ENCODE measurements at regions not wholly inside any gene's neighbourhood (a gene's known extent, or its start where the extent isn't known, plus 50 kb on each side); places are given as distances from the start of the nearest gene placed in this dataset.
"Not testable (repeated sequence)": the region's sequence is repeated elsewhere in the genome, so short reads cannot be mapped to it uniquely, and the experiment has no call there.

DNA sequence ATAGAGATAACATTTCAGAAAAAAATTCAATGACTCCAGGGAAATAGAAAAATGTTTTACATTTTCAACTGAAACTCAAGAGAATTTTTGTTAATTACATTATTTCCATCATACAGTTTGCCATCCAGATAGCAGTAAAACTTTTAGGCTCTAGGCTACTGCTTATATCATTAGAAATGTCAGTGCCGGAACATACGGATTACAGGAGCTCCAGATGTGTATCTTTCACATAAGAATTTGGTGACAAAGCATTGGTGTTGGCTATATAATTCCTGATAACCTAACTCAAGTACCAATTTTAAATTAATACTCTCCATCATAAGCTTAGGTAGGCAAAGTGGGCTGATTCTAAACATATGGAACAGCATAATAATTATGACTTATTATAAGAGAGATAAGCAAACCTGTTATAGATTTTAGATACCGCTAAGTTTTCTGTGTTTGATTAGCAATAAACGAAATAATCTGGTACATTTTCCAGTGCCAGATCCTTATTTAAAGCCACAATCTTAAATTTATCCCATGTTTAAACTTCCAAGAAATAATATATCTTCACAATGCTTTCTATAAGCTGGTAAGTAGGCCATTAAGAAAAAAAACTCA is 637.9 kb downstream of the NXPH1 start:
- no peak for DNase-seq (ENCODE audit: low spot score)

DNA sequence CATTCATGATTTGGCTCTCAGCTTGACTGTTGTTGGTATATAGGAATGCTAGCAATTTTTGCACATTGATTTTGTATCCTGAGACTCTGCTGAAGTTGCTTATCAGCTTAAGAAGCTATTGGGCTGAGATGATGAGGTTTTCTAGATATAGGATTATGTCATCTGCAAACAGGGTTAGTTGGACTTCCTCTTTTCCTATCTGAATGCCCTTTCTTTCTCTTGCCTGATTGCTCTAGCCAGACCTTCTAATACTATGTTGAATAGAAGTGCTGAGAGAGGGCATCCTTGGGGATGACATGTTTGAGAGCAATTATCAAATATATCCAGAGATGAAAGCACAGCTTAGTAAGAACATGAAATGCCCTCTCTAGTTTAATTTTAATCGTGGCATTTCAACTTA is 642.4 kb downstream of the NXPH1 start:
- DNase-seq (ENCODE audit: low spot score) = not testable (repeated sequence)

DNA sequence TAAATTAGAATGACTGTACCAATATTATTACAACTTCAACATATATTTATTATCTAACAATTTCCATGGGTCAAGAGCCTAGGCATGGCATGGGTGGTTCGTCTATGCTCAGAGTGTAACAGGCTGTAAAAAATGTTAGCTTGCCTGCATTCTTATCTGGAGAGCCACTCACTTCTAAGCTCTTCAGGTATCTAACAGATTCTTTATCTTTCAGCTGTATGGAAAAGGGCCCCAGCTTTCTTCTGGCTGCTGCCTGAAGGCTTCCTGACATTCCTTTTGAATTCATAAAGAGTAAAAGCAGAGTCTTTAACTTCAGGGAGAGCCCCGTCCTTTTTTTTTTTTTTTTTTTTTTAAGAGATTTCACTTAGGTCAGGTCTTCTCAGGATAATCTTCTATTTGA is 648.8 kb downstream of the NXPH1 start:
- DNase-seq (ENCODE audit: low spot score) = no peak

DNA sequence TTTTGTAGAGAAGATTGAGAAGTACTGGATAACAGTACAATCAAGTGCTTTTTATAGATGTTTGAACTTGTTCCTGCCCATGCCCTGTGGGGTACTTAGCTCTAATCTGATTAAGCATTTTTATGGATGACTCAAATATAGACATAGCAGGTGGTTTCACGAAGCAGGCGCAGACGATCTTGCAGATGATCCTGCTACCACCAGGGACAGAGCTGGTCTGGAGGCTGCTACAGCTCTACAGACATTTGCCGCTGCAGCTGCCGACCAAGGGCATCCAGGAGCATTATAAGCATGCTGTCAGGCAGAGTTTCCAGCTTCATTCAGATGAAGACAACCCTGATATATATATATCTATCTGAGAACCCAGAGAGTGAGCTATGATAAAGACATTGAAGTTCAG is 650.4 kb downstream of the NXPH1 start:
- no peak for DNase-seq (ENCODE audit: low spot score)

DNA sequence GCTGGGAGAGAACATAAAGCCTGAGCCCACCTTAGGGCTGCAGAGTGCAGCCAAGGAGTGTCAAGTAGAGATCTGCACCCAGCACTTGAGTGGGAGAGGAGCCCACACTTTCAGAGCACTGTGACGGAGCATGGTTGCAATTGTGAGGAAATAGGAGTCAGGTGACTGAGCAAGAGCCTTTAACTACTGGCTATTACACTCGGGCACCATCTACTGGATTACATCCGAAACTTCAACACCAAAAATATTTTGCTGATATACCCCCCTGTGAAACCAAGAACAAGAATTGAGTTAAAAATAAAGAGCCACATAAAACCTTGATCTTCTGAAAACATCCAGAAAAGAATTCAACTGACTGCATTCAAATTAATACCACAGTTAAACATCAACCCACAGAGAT is 657.9 kb downstream of the NXPH1 start:
- DNase-seq (ENCODE audit: low spot score) = no peak

DNA sequence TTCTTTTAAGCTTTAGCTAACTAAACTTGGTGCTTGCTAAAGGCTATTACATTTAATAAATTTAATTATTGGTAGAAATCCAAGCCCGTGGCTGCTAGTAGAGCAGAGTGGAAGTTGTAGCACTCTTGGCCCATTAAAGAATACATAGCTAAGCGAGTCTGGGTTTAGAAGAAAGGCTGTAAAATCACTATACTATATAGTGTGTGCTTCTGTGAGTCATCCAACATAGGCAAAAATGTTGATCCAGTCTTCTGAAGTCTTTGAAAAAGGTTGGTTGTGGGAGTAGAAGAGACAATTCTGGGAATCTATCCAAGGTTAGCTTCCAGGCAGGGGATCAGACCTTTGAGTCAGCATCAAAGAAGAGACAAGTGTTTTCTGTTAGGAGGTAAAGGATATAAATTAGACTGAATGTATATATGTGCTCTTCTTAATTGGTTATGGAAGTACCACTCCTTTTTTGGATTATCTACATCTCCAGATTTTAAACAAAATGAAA is 664.2 kb downstream of the NXPH1 start:
- DNase-seq (ENCODE audit: low spot score) = no peak

DNA sequence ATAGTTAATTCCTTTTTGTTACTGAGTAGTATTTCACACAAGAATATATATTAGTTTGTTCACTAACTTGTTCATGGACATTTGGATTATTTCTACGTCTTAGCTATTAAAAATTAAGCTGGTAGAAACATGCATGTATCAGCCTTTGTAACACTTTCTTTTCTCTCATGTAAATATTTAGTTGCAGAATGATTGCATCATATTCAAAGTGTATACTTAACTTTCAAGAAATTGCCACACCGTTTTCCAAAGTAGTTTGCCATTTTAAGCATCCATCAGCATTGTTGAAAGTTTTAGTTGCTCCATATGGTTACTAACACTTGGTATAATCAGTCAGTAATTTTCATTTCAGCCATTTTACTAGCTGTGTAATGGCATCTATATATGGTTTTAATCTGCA is 666.9 kb downstream of the NXPH1 start:
- DNase-seq (ENCODE audit: low spot score) = no peak

DNA sequence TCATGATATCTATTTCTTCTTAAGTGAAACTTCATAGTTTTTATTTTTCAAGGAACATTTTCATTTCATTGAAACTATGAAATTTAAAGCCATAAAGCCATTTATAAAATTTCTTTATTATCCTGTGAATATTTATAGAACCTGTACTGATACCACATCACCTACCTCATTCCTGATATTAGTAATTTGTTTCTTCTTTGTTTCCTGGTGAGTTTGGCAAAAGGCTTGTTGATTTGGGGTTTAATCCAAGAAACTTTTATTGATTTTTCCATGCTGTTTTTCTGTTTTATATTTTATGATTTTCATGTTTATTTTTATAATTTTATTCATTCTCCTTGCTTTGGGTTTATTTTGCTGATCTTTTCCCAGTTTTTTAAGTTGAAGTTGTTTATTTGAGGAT is 669.4 kb downstream of the NXPH1 start:
- no peak for DNase-seq (ENCODE audit: low spot score)

DNA sequence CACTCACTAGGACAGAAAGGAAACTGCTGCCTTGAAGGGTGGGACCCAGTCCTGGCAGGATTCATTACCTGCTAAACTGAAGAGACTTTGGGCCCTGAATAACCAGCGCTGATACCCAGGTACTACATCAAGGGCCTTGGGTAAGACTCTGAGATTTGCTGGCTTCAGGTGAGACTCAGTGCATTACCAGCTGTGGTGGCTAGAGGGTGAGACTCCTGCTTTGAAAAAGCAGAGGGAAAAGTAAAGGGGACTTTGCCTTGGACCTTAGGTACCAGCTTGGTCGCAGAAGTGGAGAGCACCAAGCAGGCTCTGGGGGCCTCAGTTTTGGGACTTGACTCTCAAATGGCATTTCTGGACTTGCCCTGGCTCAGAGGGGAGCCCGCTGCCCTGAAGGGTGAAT is 673.3 kb downstream of the NXPH1 start:
- DNase-seq (ENCODE audit: low spot score) = no peak

DNA sequence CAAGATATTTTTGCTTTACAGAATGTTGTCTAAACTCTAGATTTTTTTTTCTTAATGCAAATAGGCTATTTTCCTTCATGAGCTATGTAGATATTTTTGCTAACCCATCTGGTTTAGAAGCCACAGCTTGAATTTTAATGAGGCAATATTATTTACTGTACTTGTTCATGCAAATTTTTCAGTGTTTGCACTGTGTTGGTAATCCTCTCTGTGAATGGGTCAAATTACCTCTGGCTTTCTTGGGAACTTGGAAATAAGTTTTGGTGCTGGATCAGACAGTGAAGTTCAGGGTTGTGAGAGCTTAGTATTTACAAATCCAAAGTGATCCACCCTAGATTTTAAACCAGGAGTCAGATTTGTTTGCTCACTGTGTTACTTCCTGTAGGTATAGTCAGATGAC is 686.9 kb downstream of the NXPH1 start:
- DNase-seq (ENCODE audit: low spot score) = no peak

DNA sequence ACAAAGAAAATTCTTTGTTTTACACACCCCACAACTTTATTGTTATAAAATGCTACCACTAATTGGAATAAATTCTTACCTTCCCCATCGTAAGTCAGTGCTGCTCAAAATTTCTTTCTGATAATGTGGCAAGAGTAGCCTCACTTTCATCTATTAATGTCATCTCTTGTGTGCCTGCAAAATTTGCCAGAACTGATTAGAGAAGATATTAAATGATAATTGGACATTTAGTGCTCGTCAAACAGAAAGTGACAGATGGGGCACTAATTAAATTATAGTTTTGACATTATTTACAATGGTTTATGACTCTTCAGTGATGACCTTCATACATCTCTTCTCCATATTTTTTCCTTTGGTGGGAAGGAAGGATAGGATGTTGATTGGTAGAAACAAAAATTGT is 690.9 kb downstream of the NXPH1 start:
- DNase-seq (ENCODE audit: low spot score) = no peak

DNA sequence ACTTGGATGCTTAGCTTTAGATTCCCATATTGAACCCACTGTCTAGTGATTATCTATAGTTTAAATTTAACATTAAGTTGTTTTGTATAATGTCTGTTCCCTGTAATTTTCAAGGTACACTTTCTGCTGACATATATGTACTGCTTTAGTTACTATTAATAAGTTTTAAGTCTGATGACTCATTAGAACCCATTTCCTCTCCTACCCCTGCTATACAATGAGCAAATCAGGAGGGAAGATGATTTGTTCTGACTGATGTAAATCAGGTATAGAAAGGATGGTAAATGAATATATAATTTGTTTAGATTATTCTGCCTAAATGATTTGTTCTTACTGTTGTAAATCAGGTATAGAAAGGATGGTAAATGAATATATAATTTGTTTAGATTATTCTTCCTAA is 691.8 kb downstream of the NXPH1 start:
- no peak for DNase-seq (ENCODE audit: low spot score)

DNA sequence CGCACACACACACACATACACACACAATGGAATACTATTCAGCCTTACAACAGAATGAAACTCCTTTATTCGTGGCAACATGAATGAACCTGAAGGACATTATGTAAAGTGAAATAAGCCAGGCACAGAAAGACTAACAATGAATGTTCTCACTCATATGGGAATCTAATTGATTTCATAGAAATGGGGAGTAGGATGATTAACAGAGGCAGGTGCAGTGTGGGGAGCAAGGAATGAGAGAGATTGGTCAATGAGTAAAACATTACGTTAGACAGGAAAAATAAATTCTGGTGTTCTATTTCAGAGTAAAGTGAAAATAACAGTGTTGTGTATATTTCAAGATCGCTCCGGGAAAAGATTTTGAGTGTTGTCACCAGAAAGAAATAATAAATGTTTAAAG is 694.5 kb downstream of the NXPH1 start:
- no peak for DNase-seq (ENCODE audit: low spot score)

DNA sequence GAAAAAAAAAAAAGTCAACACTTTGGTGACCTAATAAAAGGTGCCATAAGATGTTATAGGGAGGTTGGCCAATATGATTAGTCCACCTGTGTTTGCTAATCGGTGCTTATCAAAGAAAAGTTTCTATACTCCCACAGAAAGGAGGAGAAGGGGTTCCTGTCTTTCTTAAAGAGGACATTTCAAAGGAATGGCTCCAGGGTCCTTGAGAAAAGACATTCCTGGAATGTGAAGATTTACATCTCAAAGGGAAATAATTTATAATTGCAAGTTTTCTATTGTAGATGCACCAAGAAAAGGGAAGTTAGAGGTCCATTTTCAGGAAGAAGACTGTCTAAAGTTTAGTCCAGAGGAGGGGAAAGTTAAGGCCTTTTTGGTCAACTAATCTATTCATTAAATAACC is 715.3 kb downstream of the NXPH1 start:
- no peak for DNase-seq (ENCODE audit: low spot score)

DNA sequence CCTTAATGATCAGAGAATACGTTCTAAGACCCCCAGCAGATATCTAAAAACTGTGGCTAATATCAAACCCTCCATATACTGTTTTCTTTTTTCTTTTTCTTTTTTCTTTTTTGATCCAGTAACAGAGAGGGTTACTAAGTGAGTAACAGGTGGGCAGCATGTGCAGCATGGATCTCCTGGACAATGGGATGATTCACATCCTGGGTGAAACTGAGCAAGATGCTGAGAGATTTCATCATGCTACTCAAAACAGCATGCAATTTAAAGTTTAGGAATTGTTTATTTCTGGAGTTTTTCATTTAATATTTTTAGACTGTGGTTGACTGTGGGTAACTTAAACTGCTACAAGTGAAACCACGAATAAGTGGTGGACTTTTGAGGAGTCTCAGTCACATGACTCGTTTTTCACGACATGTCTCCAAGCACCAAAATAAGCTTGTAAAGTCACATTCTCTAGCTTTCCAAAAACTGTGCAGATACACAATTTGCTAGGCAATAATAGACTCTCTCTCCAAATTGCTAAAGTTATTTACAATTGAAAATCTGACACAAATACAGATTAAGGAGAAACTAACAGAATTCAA is 716.2 kb downstream of the NXPH1 start:
- DNase-seq (ENCODE audit: low spot score) = no peak

DNA sequence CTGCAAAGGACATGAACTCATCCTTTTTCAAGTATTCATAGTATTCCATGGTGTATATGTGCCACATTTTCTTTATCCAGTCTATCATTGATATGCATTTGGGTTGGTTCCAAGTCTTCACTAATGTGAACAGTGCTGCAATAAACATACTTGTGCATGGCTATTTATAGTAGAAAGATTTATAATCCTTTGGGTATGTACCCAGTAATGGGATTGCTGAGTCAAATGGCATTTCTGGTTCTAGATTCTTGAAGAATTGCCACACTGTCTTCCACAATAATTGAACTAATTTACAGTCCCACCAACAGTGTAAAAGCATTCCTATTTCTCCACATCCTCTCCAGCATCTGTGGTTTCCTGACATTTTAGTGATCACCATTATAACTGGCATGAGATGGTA is 730.3 kb downstream of the NXPH1 start:
- not testable (repeated sequence) for DNase-seq (ENCODE audit: low spot score)

DNA sequence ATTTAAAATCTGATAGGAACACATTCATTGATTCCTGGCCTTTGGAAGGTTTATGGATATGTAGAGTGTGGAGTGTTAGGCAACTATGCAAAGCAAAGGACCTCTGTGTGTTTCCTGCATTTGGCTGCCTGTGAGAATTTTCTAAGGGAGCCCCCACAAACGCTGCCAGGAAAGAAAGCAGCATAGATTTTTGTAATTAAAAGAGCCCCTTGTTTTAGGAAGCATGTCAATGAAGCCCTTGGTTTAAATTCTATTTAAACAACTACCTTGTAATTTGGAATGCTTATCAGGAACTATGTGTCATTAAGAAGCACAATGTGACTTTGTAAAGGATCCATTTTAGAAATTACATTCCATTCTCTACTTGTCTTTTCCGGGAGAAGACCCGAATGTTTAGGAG is 742.5 kb downstream of the NXPH1 start:
- no peak for DNase-seq (ENCODE audit: low spot score)

DNA sequence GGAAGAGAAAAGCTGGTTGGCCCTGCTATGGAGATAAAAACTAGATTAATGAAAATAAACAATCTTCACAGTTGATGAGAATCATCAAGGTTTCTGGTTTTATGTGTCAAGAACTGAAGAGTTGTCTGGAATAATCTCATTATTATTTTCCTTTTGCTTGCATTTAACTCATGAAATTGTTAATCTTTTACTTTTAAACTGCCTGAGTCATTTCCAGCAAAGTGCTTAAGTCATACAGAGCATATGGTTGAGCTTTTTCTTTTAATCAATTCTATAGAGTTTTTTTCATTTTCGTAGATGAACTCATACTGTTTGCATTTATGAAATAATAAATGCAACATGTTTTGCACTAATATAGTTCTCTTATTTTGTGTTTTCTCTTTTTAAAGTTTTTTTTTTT is 747.9 kb downstream of the NXPH1 start:
- no peak for DNase-seq (ENCODE audit: low spot score)

DNA sequence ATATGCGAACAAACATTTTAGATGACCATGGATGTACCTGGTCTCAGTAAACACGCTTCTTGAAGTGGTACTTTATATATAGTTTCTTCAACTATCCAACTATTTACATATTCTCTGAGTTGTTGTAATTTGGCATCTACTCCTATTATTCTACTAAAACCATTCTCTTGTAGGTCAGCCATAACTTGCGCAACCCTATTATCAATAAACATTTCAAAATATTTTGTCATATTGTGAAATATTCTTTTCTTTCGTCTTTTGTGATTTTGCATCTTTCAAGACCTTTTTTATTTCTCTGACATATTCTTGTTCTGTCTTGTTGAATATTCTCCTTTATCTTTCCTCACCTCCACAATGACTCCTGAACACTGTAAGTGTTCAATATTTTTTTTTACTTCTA is 753.3 kb downstream of the NXPH1 start:
- DNase-seq (ENCODE audit: low spot score) = no peak

DNA sequence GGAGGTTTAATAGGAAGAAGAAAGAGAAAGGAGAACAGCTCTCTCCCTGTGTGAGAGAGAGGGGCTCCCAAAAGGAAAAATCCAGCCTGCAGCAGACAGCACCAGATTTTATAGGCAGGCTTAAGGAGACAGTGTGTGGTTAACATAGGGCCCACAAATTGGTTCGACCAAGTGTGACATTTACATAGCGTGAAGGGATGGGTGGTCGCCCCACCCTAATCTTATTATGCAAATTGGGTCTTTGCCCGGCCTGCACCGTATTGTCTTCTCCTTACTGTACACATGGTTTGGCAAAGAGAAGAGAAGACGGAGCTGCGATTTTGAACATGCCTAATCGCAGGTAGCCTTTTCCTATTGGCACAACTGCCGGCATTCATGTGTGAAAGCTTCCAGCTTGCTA is 756.3 kb downstream of the NXPH1 start:
- peak; percentile 18 for DNase-seq (ENCODE audit: low spot score)

DNA sequence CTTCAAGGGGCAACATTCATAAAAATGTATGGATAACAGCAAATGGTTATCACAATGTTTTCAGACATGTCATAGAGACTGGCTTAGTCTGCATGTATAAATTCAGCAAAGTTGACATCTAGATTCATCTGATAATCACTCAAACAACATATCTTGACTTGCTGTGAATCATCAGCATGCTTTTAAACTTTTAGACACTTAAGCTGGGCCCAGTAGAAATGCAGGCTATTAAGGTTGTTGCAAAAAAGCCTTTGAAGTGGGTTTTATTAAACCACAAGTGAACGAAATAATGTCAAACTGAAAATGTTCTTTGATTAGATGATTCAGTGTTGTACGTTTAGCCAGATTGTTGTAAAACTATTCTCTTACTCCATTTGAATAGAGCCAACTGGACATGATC is 759.6 kb downstream of the NXPH1 start:
- DNase-seq (ENCODE audit: low spot score) = no peak

DNA sequence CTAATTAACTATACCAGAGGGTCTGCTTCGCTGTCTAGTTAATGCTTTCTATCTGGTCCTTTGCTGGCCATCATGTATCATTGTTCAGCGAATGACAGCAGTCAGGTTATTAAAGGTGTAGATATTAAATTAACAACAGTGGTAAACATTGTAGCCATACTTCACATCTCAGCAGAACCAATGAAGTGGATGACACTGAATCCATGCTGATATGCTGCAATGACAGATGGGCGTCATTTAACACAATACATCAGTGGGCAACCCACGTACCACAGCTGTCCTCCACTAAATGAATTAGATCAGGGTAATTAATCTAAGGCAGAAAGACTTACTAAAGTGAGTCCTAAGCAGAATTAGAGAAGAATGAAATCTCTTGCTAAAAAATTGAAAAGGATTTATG is 767.2 kb downstream of the NXPH1 start:
- no peak for DNase-seq (ENCODE audit: low spot score)

DNA sequence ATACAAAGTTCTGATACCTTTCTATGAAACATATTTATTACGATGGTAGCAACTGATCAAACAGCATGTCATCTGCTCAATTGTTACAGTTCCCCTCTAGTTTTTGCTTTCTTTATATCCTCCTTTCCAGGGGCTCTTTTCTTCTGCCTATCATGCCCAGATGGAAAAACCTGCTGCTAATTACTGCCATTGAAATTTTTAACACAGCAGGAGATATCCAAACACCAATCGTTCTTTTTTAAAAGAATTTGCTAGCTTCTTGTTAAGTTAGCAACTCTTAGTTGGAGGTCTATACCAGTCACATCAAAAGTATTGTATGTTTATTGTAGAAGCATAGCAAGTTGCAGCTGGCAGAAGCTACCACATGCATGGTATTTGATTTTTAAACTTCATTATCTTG is 768.5 kb downstream of the NXPH1 start:
- DNase-seq (ENCODE audit: low spot score) = no peak

DNA sequence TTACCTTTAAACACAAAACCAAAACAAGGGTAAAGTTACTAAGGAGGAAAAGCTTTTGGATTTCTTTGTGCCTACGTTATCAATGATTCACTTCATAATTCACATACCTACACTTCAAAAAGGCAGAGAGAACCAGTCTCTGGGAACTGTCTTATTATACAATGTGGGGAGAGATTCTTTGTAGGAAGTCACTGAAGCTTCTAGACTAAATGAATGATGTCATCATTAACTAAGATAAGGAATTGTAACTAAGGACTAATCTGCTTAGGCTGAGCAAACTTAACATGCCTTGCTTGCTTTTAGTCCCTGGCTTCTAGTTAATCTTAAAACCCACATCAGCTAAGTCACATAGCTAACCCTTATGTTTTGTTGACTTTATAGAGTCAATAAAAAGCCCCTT is 771.2 kb downstream of the NXPH1 start:
- DNase-seq (ENCODE audit: low spot score) = no peak
